H9 (cell line): ENCODE measurements at regions not wholly inside any gene's neighbourhood (a gene's known extent, or its start where the extent isn't known, plus 50 kb on each side); places are given as distances from the start of the nearest gene placed in this dataset.
"Not testable (repeated sequence)": the region's sequence is repeated elsewhere in the genome, so short reads cannot be mapped to it uniquely, and the experiment has no call there.

ENCODE experiments used
- DNase-seq: peaks from one replicate; pipeline ENCODE4 v3.0.0-alpha.2; 2017
- H2AFZ ChIP-seq: one replicate; pipeline ENCODE4 v1.6.1; 2013; ENCODE audit warnings: mild to moderate bottlenecking, low read length, control low read depth, moderate library complexity
- H2AK5ac ChIP-seq: 2 replicates; pipeline ENCODE4 v1.6.1; 2013; ENCODE audit warnings: low read length, control low read depth, mixed read lengths; ENCODE audit not compliant: insufficient read length
- H2BK120ac ChIP-seq: one replicate; pipeline ENCODE4 v1.6.1; 2013; ENCODE audit warnings: low read depth, mild to moderate bottlenecking, low read length, control low read depth, inconsistent platforms; ENCODE audit not compliant: poor library complexity, severe bottlenecking
- H2BK12ac ChIP-seq: 2 replicates; pipeline ENCODE4 v1.6.1; 2013; ENCODE audit warnings: low read length, control low read depth, mixed read lengths, low read depth; ENCODE audit not compliant: insufficient read length
- H2BK15ac ChIP-seq: 2 replicates; pipeline ENCODE4 v1.6.1; 2013; ENCODE audit warnings: low read depth, low read length, control low read depth
- H2BK20ac ChIP-seq: one replicate; pipeline ENCODE4 v1.6.1; 2013; ENCODE audit warnings: low read depth, mild to moderate bottlenecking, low read length, control low read depth, inconsistent platforms; ENCODE audit not compliant: poor library complexity, severe bottlenecking
- H2BK5ac ChIP-seq: 2 replicates; pipeline ENCODE4 v1.6.1; 2013; ENCODE audit warnings: low read length, control low read depth, mixed read lengths; ENCODE audit not compliant: insufficient read length
- H3K14ac ChIP-seq: 2 replicates; pipeline ENCODE4 v1.6.1; 2013; ENCODE audit warnings: low read length, control low read depth; ENCODE audit not compliant: insufficient read depth
- H3K18ac ChIP-seq: 2 replicates; pipeline ENCODE4 v1.6.1; 2013; ENCODE audit warnings: low read depth, mild to moderate bottlenecking, mixed read lengths, low read length, control low read depth; ENCODE audit not compliant: insufficient read length
- H3K23ac ChIP-seq: 2 replicates; pipeline ENCODE4 v1.6.1; 2013; ENCODE audit warnings: low read length, control low read depth, mixed read lengths, low read depth; ENCODE audit not compliant: insufficient read length
- H3K23me2 ChIP-seq: 2 replicates; pipeline ENCODE4 v1.6.1; 2013; ENCODE audit warnings: low read depth, mild to moderate bottlenecking, mixed read lengths, low read length, control low read depth; ENCODE audit not compliant: insufficient read length, poor library complexity, severe bottlenecking
- H3K27ac ChIP-seq: 2 replicates; pipeline ENCODE4 v1.5.1; 2013; ENCODE audit warnings: low read length, control low read depth, mixed read lengths, low read depth; ENCODE audit not compliant: insufficient read length
- H3K27me3 ChIP-seq: 2 replicates; pipeline ENCODE4 v1.6.1; 2013; ENCODE audit warnings: low read length, control low read depth, inconsistent platforms; ENCODE audit not compliant: insufficient read depth
- H3K4ac ChIP-seq: 2 replicates; pipeline ENCODE4 v1.6.1; 2013; ENCODE audit warnings: low read depth, mild to moderate bottlenecking, control low read depth, inconsistent platforms, low read length, moderate library complexity
- H3K4me1 ChIP-seq: 2 replicates; pipeline ENCODE4 v1.6.1; 2013; ENCODE audit warnings: low read length, control low read depth, inconsistent platforms; ENCODE audit not compliant: insufficient read depth
- H3K4me2 ChIP-seq: 2 replicates; pipeline ENCODE4 v1.6.1; 2013; ENCODE audit warnings: low read length, control low read depth, mixed read lengths; ENCODE audit not compliant: insufficient read length, insufficient read depth
- H3K56ac ChIP-seq: 2 replicates; pipeline ENCODE4 v1.6.1; 2013; ENCODE audit warnings: low read depth, mild to moderate bottlenecking, mixed read lengths, low read length, control low read depth; ENCODE audit not compliant: insufficient read length
- H3K79me1 ChIP-seq: 2 replicates; pipeline ENCODE4 v1.6.1; 2013; ENCODE audit warnings: low read depth, mild to moderate bottlenecking, moderate library complexity, low read length, control low read depth, inconsistent platforms; ENCODE audit not compliant: insufficient read depth, poor library complexity, severe bottlenecking
- H3K79me2 ChIP-seq: 2 replicates; pipeline ENCODE4 v1.6.1; 2013; ENCODE audit warnings: low read length, control low read depth, inconsistent platforms; ENCODE audit not compliant: insufficient read depth
- H3K9ac ChIP-seq: 2 replicates; pipeline ENCODE4 v1.6.1; 2013; ENCODE audit warnings: low read length, control low read depth, mixed read lengths; ENCODE audit not compliant: insufficient read length; ENCODE audit errors: extremely low read depth
- H3K9me3 ChIP-seq: one replicate; pipeline ENCODE4 v1.6.1; 2013; ENCODE audit warnings: low read depth, low read length, inconsistent platforms; ENCODE audit not compliant: control insufficient read depth
- H3T11ph ChIP-seq: one replicate; pipeline ENCODE4 v1.6.1; 2013; ENCODE audit warnings: mild to moderate bottlenecking, low read length, control low read depth, inconsistent platforms
- H4K20me1 ChIP-seq: one replicate; pipeline ENCODE4 v1.6.1; 2013; ENCODE audit not compliant: control insufficient read depth, insufficient read length, insufficient read depth
- H4K5ac ChIP-seq: 2 replicates; pipeline ENCODE4 v1.6.1; 2013; ENCODE audit warnings: low read depth, mild to moderate bottlenecking, mixed read lengths, low read length, control low read depth; ENCODE audit not compliant: insufficient read length
- H4K8ac ChIP-seq: replicated peaks from 2 replicates; pipeline ENCODE4 v1.6.1; 2013; ENCODE audit warnings: low read length, control low read depth, mixed read lengths, low read depth; ENCODE audit not compliant: insufficient read length
- H4K91ac ChIP-seq: 2 replicates; pipeline ENCODE4 v1.6.1; 2013; ENCODE audit warnings: low read depth, mild to moderate bottlenecking, moderate library complexity, mixed read lengths, low read length, control low read depth; ENCODE audit not compliant: insufficient read length
- H3K27ac Mint-ChIP-seq, 3 experiments: 2 replicates in 2 of 3; 3 replicates in 1 of 3; pipeline ENCODE4 v1.8.0; 2020 to 2021; ENCODE audit warnings: mixed read lengths in 3 of 3, mild to moderate bottlenecking in 1 of 3, moderate library complexity in 1 of 3
- H3K27me3 Mint-ChIP-seq: 2 replicates; pipeline ENCODE4 v1.8.0; 2021; ENCODE audit warnings: low read depth, mild to moderate bottlenecking, moderate library complexity, mixed read lengths
- H3K36me3 Mint-ChIP-seq, 3 experiments: 2 replicates in 2 of 3; 3 replicates in 1 of 3; pipeline ENCODE4 v1.8.0; 2020 to 2021; ENCODE audit warnings: low read depth in 3 of 3, mixed read lengths in 3 of 3; ENCODE audit not compliant: insufficient read depth in 1 of 3
- H3K4me1 Mint-ChIP-seq, 2 experiments: 2 replicates each; pipeline ENCODE4 v1.8.0; 2020; ENCODE audit warnings: mixed read lengths in 2 of 2
- H3K4me3 Mint-ChIP-seq, 2 experiments: 2 replicates in 1 of 2; 3 replicates in 1 of 2; pipeline ENCODE4 v1.8.0; 2020 to 2021; ENCODE audit warnings: mild to moderate bottlenecking in 2 of 2, mixed read lengths in 2 of 2, moderate library complexity in 1 of 2
- H3K9me3 Mint-ChIP-seq, 2 experiments: 2 replicates in 1 of 2; 3 replicates in 1 of 2; pipeline ENCODE4 v1.8.0; 2020; ENCODE audit warnings: mild to moderate bottlenecking in 2 of 2, mixed read lengths in 2 of 2, moderate library complexity in 1 of 2
- WGBS: extraction: QIAGEN DNeasy Blood & Tissue Kit; methylation state at CpG from one replicate; pipeline ENCODE4 v1.1.7; 2013; ENCODE audit warnings: missing lambda C conversion rate, low lambda C conversion rate, mixed read lengths; ENCODE audit not compliant: insufficient read length; ENCODE audit errors: extremely low coverage; 5-methylcytosine and 5-hydroxymethylcytosine counted together
- TF ChIP-seq, protein P1 (sequence below): fragments of 200-600 bp; sonication (generic); conservative IDR thresholded peaks from 3 replicates; pipeline ENCODE4 v1.8.0; 2021; ENCODE audit warnings: antibody characterized with exemption, mild to moderate bottlenecking

DNA sequence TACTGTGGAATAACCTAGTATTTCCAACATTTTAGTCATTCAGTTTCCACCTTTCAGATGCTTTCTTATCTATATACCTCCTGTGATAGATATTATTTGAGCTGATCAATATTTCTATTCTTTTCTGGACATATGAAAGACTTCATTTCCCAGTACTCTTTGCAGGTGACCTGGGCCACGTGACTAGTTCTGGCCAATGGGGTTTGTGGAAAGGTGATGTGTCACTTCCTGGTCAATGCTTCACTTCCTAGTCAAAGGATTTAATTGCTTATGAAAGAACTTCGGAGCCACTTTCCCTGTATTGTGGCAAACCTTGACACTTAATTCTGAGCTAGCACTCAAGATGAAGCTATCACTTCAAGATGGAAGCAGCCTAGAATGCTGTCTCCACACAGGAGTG is 248.9 kb upstream of the FOXF1 start:
- H2BK120ac ChIP-seq = no peak overlapping the region
- no peak overlapping the region for H4K91ac ChIP-seq
- H3K23ac ChIP-seq = no peak overlapping the region
- H4K20me1 ChIP-seq = no peaks in the 10 kb centered on the region
- H3K9me3 ChIP-seq = no peaks in the 10 kb centered on the region
- no peaks in the 10 kb centered on the region; the same call in 1 of the 2 replicates for H3K79me2 ChIP-seq
- no peak overlapping the region for H4K5ac ChIP-seq
- H2BK20ac ChIP-seq = no peak overlapping the region
- no peak overlapping the region for H3K56ac ChIP-seq
- H2AK5ac ChIP-seq = no peak overlapping the region
- no peak overlapping the region for H2BK12ac ChIP-seq
- H3K27me3 Mint-ChIP-seq = peaks cover 4% of the 10 kb centered on the region; the same call in 1 of the 2 replicates
- H3K9me3 Mint-ChIP-seq = peaks cover 8 to 13% of the 10 kb centered on the region in 2 experiments
- H3K9ac ChIP-seq = no peak overlapping the region
- H3K14ac ChIP-seq = no peak overlapping the region
- WGBS = no CpG with 5 or more reads among the region's 2 CpGs
- H3K27ac ChIP-seq = no peak overlapping the region
- H3K27ac Mint-ChIP-seq = no peak overlapping the region
- H3K27me3 ChIP-seq = no peaks in the 10 kb centered on the region; the same call in 1 of the 2 replicates
- no peak overlapping the region for H3K4me2 ChIP-seq
- H3K4me1 ChIP-seq = no peaks in the 10 kb centered on the region; the same call in 1 of the 2 replicates
- TF ChIP-seq, protein P1, sequence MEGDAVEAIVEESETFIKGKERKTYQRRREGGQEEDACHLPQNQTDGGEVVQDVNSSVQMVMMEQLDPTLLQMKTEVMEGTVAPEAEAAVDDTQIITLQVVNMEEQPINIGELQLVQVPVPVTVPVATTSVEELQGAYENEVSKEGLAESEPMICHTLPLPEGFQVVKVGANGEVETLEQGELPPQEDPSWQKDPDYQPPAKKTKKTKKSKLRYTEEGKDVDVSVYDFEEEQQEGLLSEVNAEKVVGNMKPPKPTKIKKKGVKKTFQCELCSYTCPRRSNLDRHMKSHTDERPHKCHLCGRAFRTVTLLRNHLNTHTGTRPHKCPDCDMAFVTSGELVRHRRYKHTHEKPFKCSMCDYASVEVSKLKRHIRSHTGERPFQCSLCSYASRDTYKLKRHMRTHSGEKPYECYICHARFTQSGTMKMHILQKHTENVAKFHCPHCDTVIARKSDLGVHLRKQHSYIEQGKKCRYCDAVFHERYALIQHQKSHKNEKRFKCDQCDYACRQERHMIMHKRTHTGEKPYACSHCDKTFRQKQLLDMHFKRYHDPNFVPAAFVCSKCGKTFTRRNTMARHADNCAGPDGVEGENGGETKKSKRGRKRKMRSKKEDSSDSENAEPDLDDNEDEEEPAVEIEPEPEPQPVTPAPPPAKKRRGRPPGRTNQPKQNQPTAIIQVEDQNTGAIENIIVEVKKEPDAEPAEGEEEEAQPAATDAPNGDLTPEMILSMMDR = no peak
- peak overlapping the region; percentile 45 for H3T11ph ChIP-seq
- DNase-seq = peak; percentile 10
- H3K36me3 Mint-ChIP-seq = peaks cover 3 to 11% (median 7%) of the 10 kb centered on the region in 3 experiments; a peak in 5 of 7 replicates
- peaks cover 0 to 3% of the 10 kb centered on the region in 2 experiments; a peak in 3 of 4 replicates for H3K4me1 Mint-ChIP-seq
- H2BK15ac ChIP-seq = no peak overlapping the region
- no peak overlapping the region for H2AFZ ChIP-seq
- H3K4me3 Mint-ChIP-seq = no peak overlapping the region
- H3K4ac ChIP-seq = no peak overlapping the region
- H3K18ac ChIP-seq = no peak overlapping the region
- H3K79me1 ChIP-seq = no peaks in the 10 kb centered on the region
- no peaks in the 10 kb centered on the region for H3K23me2 ChIP-seq
- no peak overlapping the region for H2BK5ac ChIP-seq
- no peak overlapping the region for H4K8ac ChIP-seq

DNA sequence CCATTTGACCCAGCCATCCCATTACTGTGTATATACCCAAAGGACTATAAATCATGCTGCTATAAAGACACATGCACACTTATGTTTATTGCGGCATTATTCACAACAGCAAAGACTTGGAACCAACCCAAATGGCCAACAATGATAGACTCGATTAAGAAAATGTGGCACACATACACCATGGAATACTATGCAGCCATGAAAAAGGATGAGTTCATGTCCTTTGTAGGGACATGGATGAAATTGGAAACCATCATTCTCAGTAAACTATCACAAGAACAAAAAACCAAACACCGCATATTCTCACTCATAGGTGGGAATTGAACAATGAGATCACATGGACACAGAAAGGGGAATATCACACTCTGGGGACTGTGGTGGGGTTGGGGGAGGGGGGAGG is 242.7 kb upstream of the FOXF1 start:
- H3T11ph ChIP-seq, H2BK5ac ChIP-seq, H4K8ac ChIP-seq, H2BK20ac ChIP-seq, H3K23me2 ChIP-seq, H4K5ac ChIP-seq, DNase-seq, H3K79me2 ChIP-seq, H3K9me3 Mint-ChIP-seq, H2AK5ac ChIP-seq, H3K27me3 Mint-ChIP-seq, H3K79me1 ChIP-seq, H3K4me1 ChIP-seq, H3K27me3 ChIP-seq, H3K4me2 ChIP-seq, H3K36me3 Mint-ChIP-seq, H3K9me3 ChIP-seq, H3K4ac ChIP-seq, H2BK15ac ChIP-seq, H2BK12ac ChIP-seq, H2BK120ac ChIP-seq, H3K4me3 Mint-ChIP-seq, H3K56ac ChIP-seq, H3K27ac ChIP-seq, H4K20me1 ChIP-seq, H3K23ac ChIP-seq, H3K9ac ChIP-seq, H3K27ac Mint-ChIP-seq, H4K91ac ChIP-seq, H3K14ac ChIP-seq, H3K18ac ChIP-seq, H2AFZ ChIP-seq: not testable (repeated sequence)
- peaks cover 15 to 17% of the 10 kb centered on the region in 2 experiments for H3K4me1 Mint-ChIP-seq
- no CpG with 5 or more reads among the region's 3 CpGs for WGBS
